Heart left ventricle (tissue), 13 donors: ENCODE measurements at regions not wholly inside any gene's neighbourhood (a gene's known extent, or its start where the extent isn't known, plus 50 kb on each side); places are given as distances from the start of the nearest gene placed in this dataset.

Experiments used
- POLR2A ChIP-seq, 2 donors: fragments of 450-650 bp; IDR thresholded peaks; one replicate each; pipeline ENCODE4 v1.6.1; 2017; ENCODE audit warnings: antibody characterized with exemption in 2 of 2, mild to moderate bottlenecking in 2 of 2, moderate library complexity in 2 of 2
- TF ChIP-seq, protein P1 (sequence below), 12 donors: fragments of 200-600 bp; sonication (generic) in 4 of 12; IDR thresholded peaks; one replicate each; pipeline versions ENCODE4 v1.5.0 to v1.8.0; 2018 to 2022; ENCODE audit warnings: antibody characterized with exemption in 12 of 12, mild to moderate bottlenecking in 5 of 12
- donor health status: ischemic (EF 13 %, LVEDD 7.1; RV severe dilation, severe dysfunction).
- donor health status: DM: no; HTN: yes; CAD: no.
- donor health status: DM: no; HTN: no; CAD: no.
- donor health status: ischemic (EF 25% LVEDD 6.9; RV normal size, moderate dysfunction).
- donor health status: ischemic (EF 25% LVEDD 5.7; RV mildly dilated, moderate dysfunction).
- donor health status: ischemic (EF 35%, LVEDD 5.7; RV mildly dilated, moderate dysfunction).
- donor health status: nonischemic (EF 11% LVEDD 7.7; RV severe dilation, severe dysfunction).
- donor health status: DM: yes; HTN: yes; CAD: no.
- donor health status: PGD.
- donor health status: ischemic (EF 29% LVEDD 5.4; RV normal size, mild dysfunction).
- donor health status: nonischemic (EF 23%, LVEDD 6.1; RV moderate dilation, normal function).

DNA sequence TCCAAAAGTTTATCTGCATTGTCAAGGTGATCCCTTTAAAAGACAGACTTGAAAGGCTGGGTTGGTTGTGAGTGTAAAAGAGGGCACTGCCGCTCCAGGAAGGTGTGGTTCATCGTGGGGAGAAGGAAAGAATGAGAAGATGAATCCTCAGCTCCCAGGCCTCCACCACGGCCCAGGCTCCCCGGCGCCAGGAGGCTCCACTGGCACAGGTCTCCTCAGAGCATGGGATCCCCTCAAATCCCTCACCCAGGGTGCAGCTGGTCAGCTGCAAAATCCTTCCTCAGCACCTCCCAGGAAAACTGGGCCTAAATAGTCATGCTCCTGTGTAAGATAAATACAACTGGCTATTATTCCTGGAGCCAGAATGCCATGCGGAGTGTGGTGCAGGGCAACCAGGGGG, 221.1 kb downstream of the ZNF516 start:
- TF ChIP-seq, protein P1, sequence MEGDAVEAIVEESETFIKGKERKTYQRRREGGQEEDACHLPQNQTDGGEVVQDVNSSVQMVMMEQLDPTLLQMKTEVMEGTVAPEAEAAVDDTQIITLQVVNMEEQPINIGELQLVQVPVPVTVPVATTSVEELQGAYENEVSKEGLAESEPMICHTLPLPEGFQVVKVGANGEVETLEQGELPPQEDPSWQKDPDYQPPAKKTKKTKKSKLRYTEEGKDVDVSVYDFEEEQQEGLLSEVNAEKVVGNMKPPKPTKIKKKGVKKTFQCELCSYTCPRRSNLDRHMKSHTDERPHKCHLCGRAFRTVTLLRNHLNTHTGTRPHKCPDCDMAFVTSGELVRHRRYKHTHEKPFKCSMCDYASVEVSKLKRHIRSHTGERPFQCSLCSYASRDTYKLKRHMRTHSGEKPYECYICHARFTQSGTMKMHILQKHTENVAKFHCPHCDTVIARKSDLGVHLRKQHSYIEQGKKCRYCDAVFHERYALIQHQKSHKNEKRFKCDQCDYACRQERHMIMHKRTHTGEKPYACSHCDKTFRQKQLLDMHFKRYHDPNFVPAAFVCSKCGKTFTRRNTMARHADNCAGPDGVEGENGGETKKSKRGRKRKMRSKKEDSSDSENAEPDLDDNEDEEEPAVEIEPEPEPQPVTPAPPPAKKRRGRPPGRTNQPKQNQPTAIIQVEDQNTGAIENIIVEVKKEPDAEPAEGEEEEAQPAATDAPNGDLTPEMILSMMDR (IDR thresholded peaks at IDR 0.05), result no peak
- no peak for TF ChIP-seq POLR2A (IDR thresholded peaks at IDR 0.05)
